ENCODE measurements at regions not wholly inside any gene's neighbourhood (a gene's known extent, or its start where the extent isn't known, plus 50 kb on each side); places are given as distances from the start of the nearest gene placed in this dataset.

- TF ChIP-seq CTCF (IDR thresholded peaks at IDR 0.05; ENCODE audit: low read depth, low read length, missing control alignments): no peak
- DNase-seq (ENCODE audit: extremely low read depth, low read depth): no peak
Observed at GRCh38 chr21:35417762-35418161, 368.7 kb upstream of the RUNX1 start.

GRCh38 chr21:35416866-35417489, 367.9 kb upstream of the RUNX1 start:
- TF ChIP-seq CTCF (IDR thresholded peaks at IDR 0.05; ENCODE audit: low read depth, low read length, missing control alignments): no peak
- H3K4me3 ChIP-seq (replicated peaks; ENCODE audit: low read depth, low read length): no peak overlapping the region

More at GRCh38 chr21:35417762-35418161, 368.7 kb upstream of the RUNX1 start:
- H3K4me3 ChIP-seq (replicated peaks; ENCODE audit: low read depth, low read length): no peak overlapping the region

DNA sequence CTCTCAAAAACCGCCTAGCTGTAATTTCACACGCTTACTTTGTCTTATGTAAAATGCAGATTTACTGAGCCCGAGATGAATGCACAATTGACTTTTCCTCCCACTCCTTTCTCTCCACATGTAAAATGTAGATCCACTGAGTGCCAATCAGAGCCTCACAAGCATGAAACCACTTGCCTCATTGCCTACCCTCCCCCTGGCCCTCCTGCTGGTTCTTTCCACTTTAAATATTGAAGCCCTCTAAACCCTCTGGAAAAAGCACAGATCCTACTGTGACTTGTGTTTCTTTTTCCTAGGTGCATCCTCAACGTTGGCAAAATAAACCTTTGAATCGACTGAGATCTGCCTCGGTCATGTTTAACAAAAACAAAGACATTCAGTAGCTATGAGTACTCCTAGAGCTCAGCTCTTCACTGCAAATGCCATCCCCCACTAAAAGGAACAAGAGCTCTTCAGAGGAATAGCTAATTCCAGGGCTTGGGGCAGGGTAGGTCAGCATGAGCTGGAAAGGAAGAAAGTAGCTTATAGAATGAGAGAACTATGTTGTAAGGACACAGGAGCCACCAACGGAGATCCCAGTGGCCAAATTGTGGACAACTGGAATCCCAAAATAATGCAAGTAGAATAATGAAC, 365.5 kb upstream of the RUNX1 start:
- H3K4me3 ChIP-seq (replicated peaks; ENCODE audit: low read depth, low read length): no peak overlapping the region
- no peak for TF ChIP-seq CTCF (IDR thresholded peaks at IDR 0.05; ENCODE audit: low read depth, low read length, missing control alignments)
- DNase-seq (ENCODE audit: extremely low read depth, low read depth): no peak

More at GRCh38 chr21:35416866-35417489, 367.9 kb upstream of the RUNX1 start:
- no peak for DNase-seq (ENCODE audit: extremely low read depth, low read depth)

- no peak for DNase-seq (ENCODE audit: extremely low read depth, low read depth)
- TF ChIP-seq CTCF (IDR thresholded peaks at IDR 0.05; ENCODE audit: low read depth, low read length, missing control alignments): no peak
- H3K4me3 ChIP-seq (replicated peaks; ENCODE audit: low read depth, low read length): no peak overlapping the region
Observed at GRCh38 chr21:35414056-35414455, 365.0 kb upstream of the RUNX1 start.

DNA sequence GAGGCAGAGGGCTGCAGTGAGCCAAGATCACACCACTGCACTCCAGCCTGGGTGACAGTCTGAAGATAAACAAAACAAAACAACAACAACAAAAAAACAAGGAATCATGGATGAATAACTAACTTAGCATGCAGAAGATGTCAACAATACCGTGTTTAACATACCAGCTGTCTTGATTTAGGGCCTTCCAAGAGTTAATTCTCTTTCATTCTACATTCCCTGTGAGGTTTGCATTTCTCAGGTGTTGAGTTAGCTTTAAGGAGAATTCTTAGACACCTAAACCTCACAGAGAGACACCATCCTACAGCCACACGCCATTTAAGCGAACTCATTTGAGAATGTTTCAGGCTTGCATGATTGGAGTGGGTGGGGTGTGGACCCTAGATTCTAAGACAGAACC, 363.1 kb upstream of the RUNX1 start:
- DNase-seq (ENCODE audit: extremely low read depth, low read depth): no peak
- TF ChIP-seq CTCF (IDR thresholded peaks at IDR 0.05; ENCODE audit: low read depth, low read length, missing control alignments): no peak
- no peak overlapping the region for H3K4me3 ChIP-seq (replicated peaks; ENCODE audit: low read depth, low read length)

GRCh38 chr21:35411434-35411833, 362.3 kb upstream of the RUNX1 start:
- DNase-seq (ENCODE audit: extremely low read depth, low read depth): no peak
- no peak overlapping the region for H3K4me3 ChIP-seq (replicated peaks; ENCODE audit: low read depth, low read length)
- no peak for TF ChIP-seq CTCF (IDR thresholded peaks at IDR 0.05; ENCODE audit: low read depth, low read length, missing control alignments)

Measured in HFF-Myc (cell line).